Stimulated activated CD8-positive, alpha-beta memory T cell treated with anti-CD3 and anti-CD28 coated beads, Interleukin-2, amount 100 ng/mL, for 48 hours (primary cell): ENCODE measurements at regions not wholly inside any gene's neighbourhood (a gene's known extent, or its start where the extent isn't known, plus 50 kb on each side); places are given as distances from the start of the nearest gene placed in this dataset.
A peak's percentile ranks its signal among the peaks of the same experiment; 100 is the strongest.
"Not testable (repeated sequence)": the region's sequence is repeated elsewhere in the genome, so short reads cannot be mapped to it uniquely, and the experiment has no call there.

Experiments
- DNase-seq, 2 donors: peaks; one replicate each; pipeline ENCODE4 v3.0.0-alpha.2; 2020; ENCODE audit warnings: low read depth in 2 of 2

DNA sequence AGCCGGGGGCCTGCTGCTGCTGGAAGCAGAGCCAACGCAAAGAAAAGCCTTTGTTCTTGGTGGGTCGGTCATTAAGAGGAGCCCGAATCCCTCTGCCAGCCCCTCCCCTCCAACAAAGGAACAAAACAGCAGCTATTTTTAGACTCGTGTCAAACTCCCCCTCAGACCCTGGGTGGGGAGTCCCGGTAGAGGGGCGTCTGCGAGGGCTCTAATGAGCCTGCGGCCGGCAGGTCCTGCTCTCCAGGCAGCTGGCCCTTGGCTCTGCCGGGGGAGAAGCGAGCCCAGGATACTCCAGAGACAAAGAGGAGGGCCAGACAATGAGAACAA, 114.0 kb downstream of the LHX2 start:
- DNase-seq, result no peak

DNA sequence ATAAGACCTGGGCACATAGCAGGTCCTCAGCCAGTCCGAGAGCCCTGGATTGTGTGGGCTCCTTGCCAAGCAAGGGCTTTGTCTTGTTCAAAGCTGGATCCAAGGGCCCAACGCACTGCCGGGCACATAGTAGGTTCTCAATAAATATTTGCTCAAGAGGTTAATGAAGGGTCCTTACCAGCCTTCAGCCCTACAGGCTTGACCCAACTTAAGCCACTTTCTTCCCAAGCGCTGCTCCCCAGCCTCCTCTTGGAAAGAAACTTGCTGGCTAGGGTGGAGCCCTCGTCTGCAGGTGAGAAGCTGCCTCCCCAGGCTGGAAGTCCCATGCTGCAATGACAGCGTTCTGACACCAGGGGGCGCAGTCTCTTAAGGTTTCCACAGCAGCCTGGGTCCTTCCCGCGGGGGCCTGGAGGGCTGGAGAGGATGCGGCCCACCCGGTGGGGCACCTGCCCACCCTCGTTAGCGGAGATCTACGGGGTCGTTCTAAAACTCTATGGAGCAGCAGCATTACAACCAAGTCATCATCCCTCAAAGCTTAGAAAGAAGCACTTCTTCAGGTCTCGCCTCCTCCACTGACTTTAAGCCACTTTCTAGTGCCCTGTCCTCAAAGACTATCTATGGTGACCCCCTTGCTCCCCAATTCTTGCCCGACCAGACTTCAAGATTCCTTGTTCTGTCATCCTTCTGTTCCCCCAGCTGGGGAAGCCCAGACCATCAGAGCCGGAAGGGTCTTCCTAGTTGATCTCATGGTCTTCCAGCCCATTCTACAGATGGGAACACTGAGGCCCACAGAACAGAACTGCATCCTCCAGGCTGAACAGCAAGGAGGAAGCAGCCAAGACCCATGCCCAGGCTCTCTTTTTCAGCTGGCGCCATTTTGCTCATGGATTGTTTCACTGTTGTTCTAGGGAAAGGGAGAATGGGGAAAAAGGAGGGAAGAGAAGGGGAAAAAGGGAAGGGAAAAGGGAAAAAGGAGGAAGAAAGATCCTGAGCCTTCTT, 115.4 kb downstream of the LHX2 start:
- DNase-seq, result peak; percentile 66 to 71

DNA sequence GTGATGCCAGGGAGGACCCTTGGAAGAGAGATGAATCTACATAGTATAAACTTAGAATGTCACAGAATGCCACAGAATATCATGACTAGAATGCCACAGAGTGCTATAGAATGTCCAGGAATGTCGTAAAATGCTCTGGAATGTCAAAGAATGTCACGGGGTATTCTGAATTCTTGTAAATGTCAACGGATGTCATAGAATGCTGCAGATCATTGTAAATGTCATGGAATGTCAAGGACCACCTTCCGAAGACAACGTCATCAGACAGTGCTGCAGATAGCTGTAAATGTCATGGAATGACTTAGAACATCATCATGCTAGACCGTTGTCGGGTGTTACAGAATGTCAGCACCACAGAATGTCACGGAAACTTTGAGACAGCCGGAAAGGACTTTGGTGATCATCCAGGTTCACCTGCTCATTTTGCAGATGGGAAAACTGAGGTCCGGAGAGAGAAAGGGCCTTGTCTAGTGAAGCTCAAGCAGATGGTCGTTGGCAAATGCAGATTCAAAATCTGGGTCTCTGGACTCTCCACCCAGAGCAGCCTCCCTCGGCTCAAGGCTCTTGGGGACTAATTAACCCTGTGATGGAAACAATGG, 117.1 kb downstream of the LHX2 start:
- DNase-seq, result no peak

DNA sequence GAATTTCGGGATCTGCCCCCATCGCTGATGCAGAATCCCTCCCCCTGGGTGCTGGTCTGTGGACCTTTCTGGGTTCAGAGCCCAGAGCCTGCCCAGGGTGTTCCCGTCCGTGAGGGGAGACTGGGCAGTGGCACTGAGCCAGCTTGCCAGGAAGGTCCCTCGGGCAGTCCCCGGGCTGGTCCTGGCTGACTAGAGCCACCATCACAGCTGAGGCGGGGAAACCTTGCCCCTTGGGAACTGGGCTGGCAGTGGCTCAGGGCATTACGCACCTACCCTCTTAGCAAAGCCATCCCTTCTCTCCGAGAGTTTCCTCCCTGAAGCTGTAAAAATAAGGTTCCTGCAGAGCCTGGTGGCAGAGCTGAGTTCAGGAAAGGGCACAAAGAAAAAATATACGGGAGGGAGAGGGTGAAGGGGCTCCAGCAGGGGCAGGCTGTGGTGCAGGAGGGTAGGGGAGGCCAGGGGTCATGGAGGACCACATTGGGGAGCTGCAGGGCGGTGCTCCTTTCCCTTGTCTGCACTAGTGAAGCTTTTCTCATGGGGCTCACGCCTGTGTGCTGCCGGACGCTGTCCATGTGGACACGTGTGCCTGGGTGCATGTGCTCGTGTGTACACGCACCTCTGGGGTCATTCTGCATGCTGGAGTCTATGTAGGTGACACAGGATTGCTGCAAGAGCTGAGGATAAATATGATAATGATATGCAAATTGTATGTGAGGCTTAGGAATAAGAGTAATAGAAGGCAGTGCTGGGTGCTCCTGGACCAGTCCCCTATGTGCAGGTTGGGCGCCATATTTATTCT, 118.9 kb downstream of the LHX2 start:
- no peak for DNase-seq

DNA sequence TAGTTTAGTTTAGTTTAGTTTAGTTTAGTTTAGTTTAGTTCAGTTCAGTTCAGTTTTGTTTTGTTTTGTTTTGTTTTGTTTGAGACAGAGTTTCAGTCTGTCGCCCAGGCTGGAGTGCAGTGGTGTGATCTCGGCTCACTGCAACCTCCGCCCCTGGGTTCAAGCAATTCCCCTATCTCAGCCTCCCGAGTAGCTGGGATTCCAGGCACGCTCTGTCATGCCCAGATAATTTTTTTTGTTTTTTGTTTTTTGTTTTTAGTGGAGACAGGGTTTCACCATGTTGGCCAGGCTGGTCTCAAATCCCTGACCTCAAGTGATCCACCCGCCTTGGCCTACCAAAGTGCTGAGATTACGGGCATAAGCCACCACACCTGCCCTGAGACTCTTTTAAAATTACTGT, 120.0 kb downstream of the LHX2 start:
- not testable (repeated sequence) for DNase-seq

DNA sequence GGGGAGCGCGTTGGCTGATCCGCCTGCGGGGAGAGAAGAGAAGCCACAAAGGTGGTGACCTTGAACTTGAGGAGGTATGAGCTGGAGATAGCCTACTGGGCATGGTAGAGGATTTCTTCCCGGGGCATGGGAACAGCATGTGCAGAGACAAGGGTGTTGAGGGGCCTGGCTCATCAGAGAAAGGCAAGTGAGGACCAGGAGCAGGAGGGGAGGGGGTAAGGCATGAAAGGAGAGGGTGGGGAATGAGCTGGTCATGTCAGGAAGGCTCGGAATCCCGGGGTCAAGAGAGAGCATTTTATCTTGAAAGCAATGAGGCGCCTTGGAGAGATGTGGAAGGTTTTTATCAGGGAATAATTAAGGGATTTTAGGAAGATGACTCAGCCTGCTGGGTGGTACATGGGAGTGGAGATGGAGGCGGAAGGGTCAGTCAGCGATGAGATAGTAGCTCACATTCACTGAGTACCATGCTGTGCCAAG, 121.1 kb downstream of the LHX2 start:
- DNase-seq, result no peak

DNA sequence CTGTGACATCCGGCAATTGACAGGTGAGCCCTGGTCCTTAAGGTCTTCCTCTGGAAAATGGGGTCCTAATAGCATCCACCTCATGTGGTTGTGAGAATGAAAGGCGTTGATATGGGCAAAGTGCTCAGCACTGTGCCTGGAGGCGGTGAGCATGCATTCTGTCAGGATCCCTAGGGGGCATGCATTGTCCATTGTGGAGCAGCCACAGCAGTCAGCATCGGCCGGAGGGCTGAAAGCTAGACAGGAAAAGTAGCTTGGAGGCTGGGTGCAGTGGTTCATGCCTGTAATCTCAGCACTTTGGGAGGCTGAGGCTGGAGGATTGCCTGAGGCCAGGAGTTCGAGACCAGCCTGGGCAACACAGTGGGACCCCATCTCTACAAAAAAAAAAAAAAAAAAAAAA, 122.2 kb downstream of the LHX2 start:
- DNase-seq, result peak in 1 of 2 donors; percentile 8

DNA sequence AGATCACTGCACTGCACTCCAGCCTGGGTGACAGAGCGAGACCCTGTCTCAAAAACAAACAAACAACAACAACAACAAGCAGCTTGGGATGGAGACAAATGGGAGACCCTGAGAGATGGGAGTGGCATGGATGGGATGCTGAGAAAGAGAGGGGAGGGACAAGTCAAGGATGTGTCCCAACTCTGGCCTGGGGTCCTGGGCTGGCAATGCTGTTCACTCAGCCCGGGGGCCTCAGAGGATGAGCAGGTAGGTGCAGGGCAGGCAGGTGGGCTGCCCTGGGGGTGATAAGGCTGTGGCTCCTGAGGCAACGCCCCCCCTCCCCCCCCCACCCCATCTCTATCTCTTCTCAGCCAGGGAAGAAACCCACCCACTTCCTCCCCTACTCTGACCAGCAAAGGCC, 123.0 kb downstream of the LHX2 start:
- DNase-seq, result no peak

DNA sequence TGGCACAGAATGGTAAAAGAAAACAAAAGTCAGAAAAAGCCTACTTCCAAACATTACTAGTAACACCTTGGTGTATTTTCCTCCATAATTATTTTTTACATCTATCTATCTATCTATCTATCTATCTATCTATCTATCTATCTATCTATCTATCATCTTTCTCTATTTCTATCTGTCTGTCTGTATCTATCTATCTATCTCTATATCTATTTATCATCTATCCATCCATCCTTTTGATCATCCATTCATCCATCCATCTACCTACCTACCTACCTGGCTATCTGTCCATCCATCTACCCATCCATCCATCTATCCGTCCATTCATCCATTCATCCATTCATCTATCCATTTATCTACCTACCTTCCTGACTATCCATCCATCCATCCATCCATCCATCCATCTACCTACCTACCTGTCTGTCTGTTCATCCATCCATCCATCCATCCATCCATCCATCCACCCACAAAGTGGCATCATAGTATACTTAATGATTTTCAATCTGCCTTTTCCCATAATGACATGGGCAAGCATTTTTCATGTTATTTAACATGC, 121.9 kb upstream of the NEK6 start:
- no peak for DNase-seq

DNA sequence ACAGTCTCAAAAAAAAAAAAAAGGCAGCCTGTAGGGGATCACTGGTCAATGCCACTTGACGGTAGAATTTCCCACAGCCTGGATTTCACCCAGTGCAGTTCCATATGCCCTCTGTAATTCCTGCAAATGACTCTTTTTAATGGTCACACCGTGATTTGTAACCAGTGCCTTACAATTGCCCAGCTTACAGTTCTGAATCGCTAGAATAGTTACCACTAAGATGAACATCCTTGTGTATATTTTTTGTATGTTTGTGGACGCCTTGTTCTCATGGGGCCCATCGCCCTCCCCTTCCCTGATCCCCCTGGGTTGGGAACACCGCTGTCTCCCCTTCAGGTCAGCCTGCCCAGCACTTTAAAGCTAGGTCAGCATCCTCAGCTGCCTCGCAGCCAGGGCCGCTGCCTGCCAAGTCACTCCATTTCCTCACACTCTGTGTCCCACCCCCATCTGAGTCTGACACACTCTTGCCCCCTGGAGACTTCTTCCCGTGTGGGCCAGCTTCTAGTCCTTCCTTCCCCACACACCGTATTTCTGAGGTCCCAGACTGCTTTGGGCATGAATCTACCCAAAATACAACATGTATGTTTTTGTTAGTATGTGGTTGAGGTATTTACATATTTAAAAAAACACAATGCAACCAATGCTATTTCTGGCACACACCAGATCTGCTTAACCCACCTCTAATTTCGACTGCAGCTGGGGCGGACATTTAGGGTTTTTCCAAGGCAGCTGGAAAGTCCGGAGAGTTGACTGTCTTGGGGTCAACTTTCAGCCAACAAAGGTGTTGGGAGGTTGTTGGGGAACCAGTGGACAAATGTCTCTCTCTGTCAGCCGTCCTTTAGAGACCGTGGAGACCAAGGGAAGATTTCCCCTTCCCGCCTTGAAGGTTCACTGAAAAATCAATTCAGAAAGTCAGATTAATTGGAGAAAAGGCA, 120.5 kb upstream of the NEK6 start:
- DNase-seq, result no peak

DNA sequence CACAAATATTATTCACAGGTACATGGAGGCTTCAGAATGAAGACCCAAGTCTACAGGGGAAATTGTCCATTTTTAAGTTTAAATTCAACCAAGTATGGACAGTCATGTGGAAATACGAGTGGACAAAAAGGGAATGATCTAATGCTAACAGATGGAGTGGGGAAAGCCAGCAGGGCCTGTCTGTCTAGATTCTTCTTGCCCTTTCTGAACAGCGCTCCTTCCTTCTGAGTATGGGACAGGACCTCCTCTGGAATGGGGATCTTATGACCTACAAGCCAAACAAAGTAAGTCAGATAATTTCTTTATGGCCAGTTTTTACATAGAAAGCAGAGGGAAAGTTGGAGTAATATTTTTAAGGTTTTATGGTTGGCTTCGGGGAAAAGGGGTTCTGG, 119.8 kb upstream of the NEK6 start:
- no peak for DNase-seq

DNA sequence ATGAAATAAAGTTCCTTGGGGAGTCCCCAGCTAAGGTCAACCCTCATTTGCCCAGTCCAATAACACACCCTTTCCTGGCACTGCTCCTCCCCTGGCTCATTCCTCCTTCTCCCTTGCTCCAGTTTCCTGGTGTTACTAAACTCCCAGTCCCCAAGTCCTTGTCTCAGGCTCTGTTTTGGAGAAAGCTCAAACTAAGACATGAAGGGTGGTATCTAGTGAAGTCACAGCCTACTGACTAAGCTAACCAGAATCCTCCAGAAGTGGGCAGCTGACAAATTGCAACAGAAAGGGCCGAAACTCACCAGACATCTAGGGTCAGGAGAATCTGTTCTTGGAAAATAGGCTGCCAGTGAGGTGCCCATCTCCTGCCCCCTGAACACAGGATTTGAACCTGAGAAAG, 118.7 kb upstream of the NEK6 start:
- no peak for DNase-seq

DNA sequence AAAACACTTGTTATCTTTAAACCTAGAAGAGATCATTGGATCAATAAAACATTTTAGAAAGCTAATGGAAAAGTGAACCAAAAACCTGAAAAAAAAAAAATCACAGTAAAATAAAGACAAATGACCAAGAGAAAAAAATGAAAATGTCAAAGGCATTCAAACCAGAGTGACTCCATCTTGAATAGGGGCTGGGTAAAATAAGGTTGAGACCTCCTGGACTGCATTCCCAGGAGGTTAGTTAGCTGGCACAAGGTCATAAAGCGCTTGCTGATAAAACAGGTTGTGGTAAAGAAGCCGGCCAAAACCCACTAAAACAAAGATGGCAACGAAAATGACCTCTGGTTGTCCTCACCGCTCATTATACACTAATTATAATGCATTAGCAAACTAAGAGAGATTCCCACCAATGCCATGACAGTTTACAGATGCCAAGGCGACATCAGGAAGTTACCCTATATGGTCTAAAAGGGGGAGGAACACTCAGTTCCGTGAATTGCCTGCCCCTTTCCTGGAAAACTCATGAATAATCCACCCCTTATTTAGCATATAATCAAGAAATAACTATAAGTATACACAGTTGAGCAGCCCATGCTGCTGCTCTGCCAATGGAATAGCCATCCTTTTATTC, 116.7 kb upstream of the NEK6 start:
- DNase-seq, result no peak

DNA sequence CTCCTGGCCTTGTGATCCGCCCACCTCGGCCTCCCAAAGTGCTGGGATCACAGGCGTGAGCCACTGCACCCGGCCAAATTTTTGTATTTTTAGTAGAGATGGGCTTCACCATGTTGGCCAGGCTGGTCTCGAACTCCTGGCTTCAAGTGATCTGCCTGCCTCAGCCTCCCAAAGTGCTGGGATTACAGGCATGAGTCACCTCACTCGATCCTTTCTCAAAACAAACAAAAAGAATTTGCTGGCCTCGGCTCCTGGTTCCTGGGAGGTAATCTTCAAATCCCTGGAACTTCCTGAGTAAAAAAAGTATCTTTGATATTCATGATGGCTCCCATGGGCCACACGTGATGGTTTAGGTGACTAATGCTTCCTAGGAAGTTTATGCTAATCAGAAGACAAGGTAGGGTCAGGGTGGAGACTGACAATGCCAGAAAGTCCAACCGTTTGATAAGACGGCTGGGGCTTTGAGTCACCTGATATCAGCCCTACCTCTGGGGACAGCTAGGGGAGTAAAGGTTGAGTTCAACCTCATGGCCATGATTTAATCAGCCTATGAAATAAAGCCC, 113.1 kb upstream of the NEK6 start:
- not testable (repeated sequence) for DNase-seq

DNA sequence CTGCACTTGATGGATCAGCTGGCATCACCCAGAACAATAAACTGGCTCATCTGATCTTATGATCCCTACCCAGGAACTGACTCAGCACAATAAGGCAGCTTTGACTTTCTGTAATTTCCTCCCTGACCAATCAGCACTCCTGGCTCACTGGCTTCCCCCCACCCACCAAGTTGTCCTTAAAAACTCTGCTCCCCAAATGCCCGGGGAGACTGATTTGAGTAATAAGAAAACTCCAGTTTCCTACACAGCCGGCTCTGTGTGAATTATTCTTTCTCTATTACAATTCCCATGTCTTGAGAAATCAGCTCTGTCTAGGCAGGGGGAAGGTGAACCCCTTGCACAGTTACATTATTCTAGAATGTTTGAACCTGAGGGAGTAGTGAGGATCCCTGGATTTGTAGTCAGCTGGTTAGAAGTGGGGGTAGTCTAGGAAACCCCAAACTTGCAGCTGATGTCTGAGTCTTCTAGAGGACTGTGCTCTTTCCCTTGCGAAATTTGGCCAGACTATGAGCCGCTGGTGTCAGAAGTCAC, 111.7 kb upstream of the NEK6 start:
- DNase-seq, result no peak

DNA sequence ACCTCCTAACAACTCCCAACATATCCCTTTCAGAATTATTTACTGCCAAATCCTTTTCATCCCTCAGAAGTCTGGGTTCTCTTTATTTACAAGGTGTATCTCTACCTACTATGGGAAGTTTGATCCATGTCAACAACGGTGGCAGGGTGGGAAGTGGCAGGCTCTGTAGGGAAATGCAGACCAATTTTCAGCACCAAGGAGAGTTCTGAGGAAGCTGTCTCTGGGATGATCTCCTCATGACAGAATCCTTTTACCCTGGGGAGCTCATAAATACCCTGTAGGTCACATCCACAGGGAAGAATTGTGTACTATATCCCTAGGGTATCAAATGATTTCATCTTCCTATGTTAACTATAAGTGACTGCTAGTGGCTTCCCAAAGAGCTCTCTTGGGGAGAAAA, 107.8 kb upstream of the NEK6 start:
- DNase-seq, result no peak

DNA sequence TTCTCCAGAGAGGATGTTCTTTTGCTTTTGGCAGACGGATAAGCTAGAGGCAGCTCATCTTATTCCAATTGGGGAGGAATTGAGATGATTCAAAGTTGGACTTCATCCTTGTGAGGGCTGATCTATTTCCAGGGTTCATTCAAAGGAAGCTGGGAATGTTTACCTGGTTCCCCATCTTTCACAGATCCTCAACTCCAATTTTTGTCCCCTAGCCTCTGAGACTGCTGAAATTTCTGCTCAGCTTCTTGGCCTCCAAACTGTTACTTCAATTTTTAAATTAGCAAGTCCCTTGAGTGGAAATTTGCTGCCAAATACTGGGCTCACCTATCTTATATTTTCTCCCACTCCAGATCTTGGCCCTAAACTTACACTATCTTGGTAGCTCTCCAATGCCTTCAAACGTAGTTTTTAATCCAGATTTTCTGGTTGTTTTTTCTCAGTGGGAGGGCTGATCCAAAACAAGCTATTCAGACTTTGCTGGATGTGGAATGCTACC, 93.9 kb upstream of the NEK6 start:
- DNase-seq, result no peak

DNA sequence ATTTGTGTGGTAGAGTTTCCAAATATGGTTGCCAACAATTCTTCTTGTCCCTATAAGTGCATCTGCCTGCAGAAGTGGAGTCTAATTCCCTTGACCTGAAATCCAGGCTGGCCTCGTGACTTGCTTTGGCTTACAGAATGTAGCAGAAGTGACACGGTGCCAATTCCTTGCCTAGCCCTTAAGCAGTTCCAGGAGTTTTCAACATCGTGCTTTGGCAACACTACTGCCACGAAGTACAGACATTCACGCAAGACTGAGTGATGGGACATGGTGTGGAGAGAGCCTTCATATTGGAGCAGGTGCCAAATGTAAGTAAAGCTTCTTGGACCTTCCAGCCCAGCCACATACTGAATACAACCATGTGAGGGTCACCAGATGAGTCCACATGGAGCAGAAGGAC, 92.9 kb upstream of the NEK6 start:
- no peak for DNase-seq

DNA sequence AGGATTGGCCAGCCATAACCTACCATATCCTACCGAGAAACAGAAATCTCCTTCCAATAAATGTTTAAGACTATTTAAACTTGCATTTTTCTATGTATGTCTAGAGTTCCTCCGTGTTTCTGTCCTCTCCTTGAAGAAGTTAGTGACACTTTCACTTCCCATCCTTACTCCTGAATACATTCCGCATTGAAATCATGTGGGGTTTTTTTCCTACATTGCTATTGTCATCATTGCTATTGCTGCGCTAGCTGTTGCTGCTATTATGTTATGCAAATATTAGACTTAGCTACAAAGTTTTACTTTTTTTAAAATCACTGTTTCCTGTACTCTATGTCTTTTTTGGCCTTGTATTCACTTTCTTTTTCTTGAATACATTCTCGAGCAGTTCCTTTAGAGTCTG, 83.3 kb upstream of the NEK6 start:
- DNase-seq, result no peak

DNA sequence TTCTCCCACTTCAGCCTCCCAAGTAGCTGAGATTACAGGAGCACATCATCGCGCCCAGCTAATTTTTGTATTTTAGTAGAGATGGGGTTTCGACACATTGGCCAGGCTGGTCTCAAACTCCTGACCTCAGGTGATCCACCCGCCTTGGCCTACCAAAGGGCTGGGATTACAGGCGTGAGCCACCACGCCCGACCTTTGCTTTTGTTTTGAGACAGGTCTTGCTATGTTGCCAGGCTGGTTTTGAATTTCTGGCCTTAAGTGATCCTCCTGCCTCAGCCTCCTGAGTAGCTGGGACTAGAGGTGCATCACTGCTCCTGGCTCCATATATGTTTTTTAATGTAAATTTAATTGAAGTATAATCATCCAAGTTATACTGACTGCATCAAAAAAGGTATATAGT, 80.2 kb upstream of the NEK6 start:
- not testable (repeated sequence) for DNase-seq
